Cardiac muscle cell (in vitro differentiated cells and primary cell): ENCODE measurements at regions not wholly inside any gene's neighbourhood (a gene's known extent, or its start where the extent isn't known, plus 50 kb on each side); places are given as distances from the start of the nearest gene placed in this dataset.

Experiments
- DNase-seq, 2 donors: peaks; one replicate each; pipeline versions ENCODE4 v3.0.0 to v3.0.0-alpha.2; 2010 to 2017; ENCODE audit warnings: low read depth in 1 of 2, low spot score in 1 of 2
- H3K27ac ChIP-seq: fragments of 200-600 bp; sonication (generic); 2 replicates; pipeline ENCODE4 v1.5.1; 2016
- H3K27me3 ChIP-seq: fragments of 200-600 bp; sonication (generic); 2 replicates; pipeline ENCODE4 v1.6.0; 2016; ENCODE audit warnings: control low read depth
- H3K36me3 ChIP-seq: fragments of 200-600 bp; sonication (generic); 2 replicates; pipeline ENCODE4 v1.5.1; 2016; ENCODE audit warnings: control low read depth
- H3K4me1 ChIP-seq: fragments of 200-600 bp; sonication (generic); 2 replicates; pipeline ENCODE4 v1.8.1; 2017; ENCODE audit warnings: low read depth, mild to moderate bottlenecking, mixed run types
- H3K4me3 ChIP-seq: fragments of 200-600 bp; sonication (generic); 2 replicates; pipeline ENCODE4 v1.5.1; 2016; ENCODE audit warnings: mild to moderate bottlenecking
- H3K9me3 ChIP-seq: fragments of 200-600 bp; sonication (generic); 2 replicates; pipeline ENCODE4 v1.5.1; 2017; ENCODE audit warnings: low read depth, mild to moderate bottlenecking, control low read depth
- CTCF ChIP-seq: IDR thresholded peaks from 2 replicates; pipeline ENCODE4 v1.5.1; 2012; ENCODE audit warnings: low read depth, mild to moderate bottlenecking, low read length

GRCh38 chr15:98187549-98187948 is 227.0 kb downstream of the ARRDC4 start:
- H3K4me1 ChIP-seq, result no peaks in the 10 kb centered on the region
- TF ChIP-seq CTCF, result no peak
- H3K27ac ChIP-seq, result no peak overlapping the region

GRCh38 chr15:98190914-98191313 is 230.4 kb downstream of the ARRDC4 start:
- no peaks in the 10 kb centered on the region for H3K27me3 ChIP-seq
- no peak overlapping the region for H3K4me3 ChIP-seq
- H3K36me3 ChIP-seq, result no peaks in the 10 kb centered on the region
- H3K4me1 ChIP-seq, result no peaks in the 10 kb centered on the region
- H3K9me3 ChIP-seq, result no peaks in the 10 kb centered on the region
- no peak overlapping the region for H3K27ac ChIP-seq
- no peak for DNase-seq
- TF ChIP-seq CTCF, result no peak

More at GRCh38 chr15:98187549-98187948, 227.0 kb downstream of the ARRDC4 start:
- Histone ChIP-seq H3K4me3 (no peak overlapping the region), H3K9me3 (no peaks in the 10 kb centered on the region), H3K27me3 (no peaks in the 10 kb centered on the region), H3K36me3 (no peaks in the 10 kb centered on the region)
- DNase-seq, result no peak

- no peaks in the 10 kb centered on the region for H3K4me1 ChIP-seq
- no peaks in the 10 kb centered on the region for H3K9me3 ChIP-seq
- no peak overlapping the region for H3K27ac ChIP-seq
- H3K4me3 ChIP-seq, result no peak overlapping the region
- DNase-seq, result no peak
- H3K36me3 ChIP-seq, result no peaks in the 10 kb centered on the region
- no peaks in the 10 kb centered on the region for H3K27me3 ChIP-seq
- no peak for TF ChIP-seq CTCF
Observed at GRCh38 chr15:98195796-98196195, 235.3 kb downstream of the ARRDC4 start.

- no peak overlapping the region for H3K4me3 ChIP-seq
- H3K27ac ChIP-seq, result no peak overlapping the region
- no peaks in the 10 kb centered on the region for H3K4me1 ChIP-seq
- no peaks in the 10 kb centered on the region for H3K9me3 ChIP-seq
- no peaks in the 10 kb centered on the region for H3K36me3 ChIP-seq
- no peak for TF ChIP-seq CTCF
- H3K27me3 ChIP-seq, result no peaks in the 10 kb centered on the region
- no peak for DNase-seq
Observed at GRCh38 chr15:98196371-98196770, 235.9 kb downstream of the ARRDC4 start.

GRCh38 chr15:98202256-98202655 is 241.8 kb downstream of the ARRDC4 start:
- DNase-seq, result no peak
- Histone ChIP-seq H3K36me3 (no peaks in the 10 kb centered on the region), H3K27ac (no peak overlapping the region), H3K4me1 (no peaks in the 10 kb centered on the region), H3K4me3 (no peak overlapping the region), H3K9me3 (no peaks in the 10 kb centered on the region), H3K27me3 (no peaks in the 10 kb centered on the region)
- TF ChIP-seq CTCF, result no peak
